SH-SY5Y (cell line): ENCODE measurements at regions not wholly inside any gene's neighbourhood (a gene's known extent, or its start where the extent isn't known, plus 50 kb on each side); places are given as distances from the start of the nearest gene placed in this dataset.

Source experiments
- GATA2 ChIP-seq: IDR thresholded peaks from 2 replicates; pipeline ENCODE4 v1.6.1; 2011; ENCODE audit warnings: mild to moderate bottlenecking, low read depth, low read length
- GATA3 ChIP-seq: IDR thresholded peaks from 2 replicates; pipeline ENCODE4 v1.6.1; 2011; ENCODE audit warnings: low read depth, mild to moderate bottlenecking, low read length, moderate library complexity

DNA sequence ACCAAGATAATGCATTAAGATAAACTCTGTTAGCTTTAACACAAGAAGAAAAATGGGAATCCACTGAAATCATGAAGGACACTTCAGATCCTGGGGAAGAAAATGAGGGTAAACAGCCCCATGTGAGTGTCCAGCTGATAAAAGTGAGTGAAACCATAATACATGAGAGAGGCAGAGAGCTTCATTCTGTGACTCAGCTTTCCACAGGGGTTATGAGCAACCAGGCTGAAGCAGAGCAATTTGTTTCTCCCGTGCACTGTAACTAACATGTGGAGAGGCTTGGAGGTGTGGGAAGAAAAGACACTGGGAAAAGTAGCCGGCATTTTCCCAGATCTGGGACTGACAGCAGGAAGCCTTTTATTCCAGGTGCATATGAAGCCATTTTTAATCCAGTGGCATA lies 971.7 kb downstream of the ANKRD7 start:
- TF ChIP-seq GATA3 (no peak), GATA2 (no peak)
